ENCODE measurements at regions not wholly inside any gene's neighbourhood (a gene's known extent, or its start where the extent isn't known, plus 50 kb on each side); places are given as distances from the start of the nearest gene placed in this dataset.

- TF ChIP-seq CTCF (IDR thresholded peaks at IDR 0.05) (no peak), POLR2A (IDR thresholded peaks at IDR 0.05) (no peak)
These were observed 109.6 kb upstream of the B3GAT1 start for GRCh38 chr11:134521452-134522289.

Measured in thyroid gland (tissue), 4 donors.